DMS 273 (cell line): ENCODE measurements at regions not wholly inside any gene's neighbourhood (a gene's known extent, or its start where the extent isn't known, plus 50 kb on each side); places are given as distances from the start of the nearest gene placed in this dataset.
A peak's percentile ranks its signal among the peaks of the same experiment; 100 is the strongest.
"Not testable (repeated sequence)": the region's sequence is repeated elsewhere in the genome, so short reads cannot be mapped to it uniquely, and the experiment has no call there.

Source experiments
- DNase-seq: peaks from one replicate; lab custom pipeline; 2025; ENCODE audit not compliant: unreplicated experiment; lab: John Stamatoyannopoulos, UW

- no peak for DNase-seq
These were observed 529.8 kb downstream of the DMRTA1 start for GRCh38 chr9:22976454-22976853.

DNA sequence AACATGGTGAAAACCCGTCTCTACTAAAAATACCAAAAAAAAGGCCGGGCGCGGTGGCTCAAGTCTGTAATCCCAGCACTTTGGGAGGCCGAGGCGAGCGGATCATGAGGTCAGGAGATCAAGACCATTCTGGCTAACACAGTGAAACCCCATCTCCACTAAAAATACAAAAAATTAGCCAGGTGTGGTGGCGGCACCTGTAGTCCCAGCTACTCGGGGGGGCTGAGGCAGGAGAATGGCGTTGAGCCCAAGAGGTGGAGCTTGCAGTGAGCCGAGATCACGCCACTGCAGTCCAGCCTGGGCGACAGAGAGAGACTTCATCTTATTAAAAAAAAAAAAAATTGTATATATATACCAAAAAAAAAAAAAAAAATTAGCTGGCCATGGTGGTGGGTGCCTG lies 533.8 kb downstream of the DMRTA1 start:
- not testable (repeated sequence) for DNase-seq

DNA sequence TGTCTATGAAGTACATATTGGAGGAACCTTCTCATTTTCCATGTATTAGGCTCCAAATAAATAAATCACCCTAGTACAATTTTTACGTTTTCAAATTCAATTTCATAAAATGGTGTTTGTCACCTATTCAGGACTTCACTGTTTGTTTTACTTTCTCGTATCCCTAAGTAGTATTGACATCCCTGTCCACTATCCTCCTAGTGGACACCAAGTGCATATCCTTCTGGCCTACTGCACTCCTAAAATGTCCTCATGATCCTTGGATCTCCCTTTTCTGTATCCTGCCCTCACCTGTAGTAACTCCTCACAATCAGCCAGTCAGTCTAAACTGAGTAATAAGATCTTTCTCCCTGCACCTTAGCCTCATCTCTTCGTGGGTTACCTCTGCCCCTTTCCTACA lies 539.9 kb downstream of the DMRTA1 start:
- no peak for DNase-seq

DNA sequence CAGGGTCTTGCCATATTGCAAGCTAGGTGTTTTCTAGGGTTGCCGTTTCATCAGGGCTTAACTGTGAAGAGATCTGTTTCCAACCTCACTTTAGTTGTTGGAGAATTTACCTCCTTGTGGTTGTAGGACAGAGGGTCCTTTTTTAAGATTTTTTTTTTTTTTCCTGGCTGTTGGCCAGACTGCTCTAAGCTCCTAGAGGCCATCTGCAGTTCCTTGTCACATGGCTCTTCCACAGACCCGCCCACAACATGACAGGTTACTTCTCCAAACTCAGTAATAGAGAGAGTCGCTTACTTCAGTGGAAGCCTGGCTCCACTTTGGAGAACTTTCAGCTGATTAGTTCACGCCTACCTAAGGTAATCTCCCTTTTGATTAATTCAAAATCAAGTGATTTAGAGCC lies 543.7 kb downstream of the DMRTA1 start:
- DNase-seq: peak; percentile 5

DNA sequence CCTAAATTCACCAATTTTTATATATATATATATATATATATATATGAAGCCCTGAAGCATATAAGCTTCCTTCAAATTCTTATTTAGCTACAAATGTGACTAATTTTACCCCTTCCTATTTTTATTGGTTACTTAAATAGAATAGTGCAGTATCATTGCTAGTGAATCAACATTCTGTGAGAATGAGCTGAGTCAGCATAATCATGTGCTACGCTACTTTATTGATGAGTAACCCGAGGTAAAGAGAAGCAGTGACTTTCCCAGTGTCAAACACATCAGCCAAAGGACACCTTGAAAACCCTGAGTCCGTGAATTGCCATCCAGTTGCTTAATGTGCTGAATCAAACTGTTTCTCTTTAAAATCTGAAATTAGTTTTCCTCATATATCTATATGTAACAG lies 546.2 kb downstream of the DMRTA1 start:
- no peak for DNase-seq

GRCh38 chr9:22997923-22998322 lies 551.3 kb downstream of the DMRTA1 start:
- DNase-seq: no peak

DNA sequence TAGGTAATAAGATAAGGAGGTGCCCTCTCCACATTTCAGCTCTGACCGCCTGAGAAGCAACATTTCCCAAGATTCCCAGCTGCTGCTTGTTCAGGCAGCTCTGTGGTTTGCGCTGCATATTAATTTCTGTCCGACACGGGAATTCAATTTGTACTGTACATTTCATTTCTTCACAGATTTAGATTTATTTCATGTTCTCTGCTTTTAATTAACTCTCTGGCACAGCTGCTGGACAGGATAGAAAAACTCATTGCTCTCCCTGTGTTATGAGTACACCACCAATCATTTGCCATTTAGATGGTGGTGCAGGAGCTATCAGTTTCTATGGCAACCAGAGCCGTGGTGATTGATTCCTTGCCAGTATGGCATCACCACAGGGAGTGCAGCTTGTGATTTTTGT lies 558.5 kb downstream of the DMRTA1 start:
- DNase-seq: peak; percentile 51

DNA sequence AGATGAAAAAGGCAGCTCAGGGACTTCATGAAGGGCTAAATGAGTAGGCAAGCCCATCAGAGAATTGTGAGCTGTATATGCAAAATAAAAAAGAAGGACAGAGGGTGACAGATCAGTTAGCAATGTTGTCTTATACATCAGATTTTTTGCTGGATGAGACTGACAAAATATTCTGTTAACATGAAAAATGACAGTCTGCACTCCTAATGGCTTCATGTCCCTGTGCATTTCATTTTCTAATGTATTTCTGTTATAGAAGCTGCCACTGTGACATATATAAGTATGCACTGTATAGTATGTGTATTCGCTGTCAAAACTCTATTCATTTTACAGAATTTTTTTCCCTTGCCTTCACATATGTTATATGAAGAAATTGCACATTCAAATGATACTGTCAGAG lies 559.5 kb downstream of the DMRTA1 start:
- DNase-seq: no peak

GRCh38 chr9:23011669-23012068 lies 565.0 kb downstream of the DMRTA1 start:
- DNase-seq: no peak

- no peak for DNase-seq
These were observed 568.9 kb downstream of the DMRTA1 start for GRCh38 chr9:23015557-23015956.

DNA sequence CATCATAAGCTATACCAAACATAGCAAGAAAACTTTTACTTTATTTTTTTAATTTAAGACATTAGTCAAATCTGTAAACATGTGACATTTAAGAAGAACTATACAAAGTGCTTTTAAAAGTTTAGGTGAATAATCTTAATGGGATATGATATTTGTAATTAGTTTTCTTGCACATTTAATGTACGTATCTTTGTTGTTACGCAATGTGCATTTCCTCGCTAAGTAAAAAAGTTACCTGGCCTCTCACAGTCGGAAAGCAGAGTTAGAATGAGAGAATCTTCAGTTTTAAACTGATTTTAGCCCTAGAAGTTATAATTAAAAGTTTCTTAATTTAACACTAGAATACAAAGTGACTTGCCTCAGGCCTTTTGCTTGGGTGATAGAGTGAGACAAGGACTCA lies 589.8 kb downstream of the DMRTA1 start:
- no peak for DNase-seq

DNA sequence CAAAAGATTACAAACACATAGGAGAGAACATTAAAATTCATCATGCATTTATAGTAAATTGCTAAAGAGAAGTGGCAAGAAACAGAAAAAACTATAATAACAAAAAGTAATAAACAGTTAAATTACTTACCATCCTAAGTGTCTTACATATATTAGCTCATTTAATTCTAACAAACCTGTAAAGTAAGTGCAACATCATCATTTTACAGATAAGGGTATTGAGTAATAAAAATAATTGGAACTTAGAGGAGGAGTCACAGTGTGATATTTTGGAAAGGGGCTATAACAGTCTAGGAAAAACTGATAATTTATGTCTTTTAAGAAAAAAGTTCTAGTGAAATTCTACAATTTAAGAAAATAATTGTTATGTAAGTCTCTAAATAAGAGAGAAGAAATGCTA lies 592.8 kb downstream of the DMRTA1 start:
- no peak for DNase-seq

DNA sequence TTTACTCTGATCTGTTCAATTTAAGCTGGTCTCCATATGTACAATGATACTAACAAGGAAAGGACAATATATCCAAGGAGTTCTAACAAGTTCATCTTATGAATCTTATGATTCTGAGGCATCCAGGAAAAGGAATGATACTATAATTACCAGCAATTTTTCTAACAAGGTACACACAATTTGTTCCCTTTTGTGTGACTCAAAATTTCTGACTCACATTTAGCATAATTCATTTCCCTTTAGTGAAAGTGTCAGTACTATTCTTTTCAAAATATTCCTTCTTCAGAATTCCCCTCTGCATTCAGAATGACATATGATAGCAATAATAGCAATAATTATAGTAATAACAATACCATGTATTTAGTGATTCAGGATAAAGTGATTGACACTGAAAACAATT lies 594.8 kb downstream of the DMRTA1 start:
- DNase-seq: no peak

DNA sequence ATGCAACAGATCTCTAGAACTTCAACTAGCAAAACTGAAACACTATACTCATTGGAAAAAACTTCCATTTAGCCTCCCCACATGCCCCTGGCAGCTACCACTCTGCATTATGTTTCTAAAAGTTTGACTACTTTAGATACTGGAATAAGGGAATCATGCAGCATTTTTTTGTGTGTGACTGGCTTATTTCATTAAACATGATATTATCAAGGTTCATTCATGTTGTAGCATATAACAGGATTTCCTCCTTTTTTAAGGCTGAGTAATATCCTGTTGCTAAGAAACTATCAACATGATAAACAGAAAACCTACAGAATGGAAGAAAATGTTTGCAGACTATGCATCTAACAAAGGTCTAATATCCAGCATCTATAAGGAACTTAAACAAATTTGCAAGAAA lies 597.9 kb downstream of the DMRTA1 start:
- no peak for DNase-seq

DNA sequence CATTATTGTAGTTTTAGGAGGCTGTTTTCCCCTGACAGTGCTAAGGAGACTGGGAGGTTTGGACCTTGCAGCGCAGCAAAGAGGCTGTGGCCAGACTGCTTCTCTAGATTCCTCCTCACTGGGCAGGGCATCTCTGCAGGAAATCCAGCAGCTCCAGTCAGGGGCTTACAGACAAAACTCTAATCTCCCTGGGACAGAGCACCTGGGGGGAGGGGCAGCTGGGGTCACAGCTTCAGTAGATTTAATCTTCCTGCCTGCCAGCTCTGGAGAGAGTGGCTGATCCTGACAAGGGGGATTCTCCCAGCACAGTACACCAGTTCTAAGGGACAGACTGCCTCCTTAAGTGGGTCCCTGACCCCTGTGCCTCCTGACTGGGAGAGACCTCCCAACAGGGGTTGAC lies 599.4 kb downstream of the DMRTA1 start:
- DNase-seq: not testable (repeated sequence)

DNA sequence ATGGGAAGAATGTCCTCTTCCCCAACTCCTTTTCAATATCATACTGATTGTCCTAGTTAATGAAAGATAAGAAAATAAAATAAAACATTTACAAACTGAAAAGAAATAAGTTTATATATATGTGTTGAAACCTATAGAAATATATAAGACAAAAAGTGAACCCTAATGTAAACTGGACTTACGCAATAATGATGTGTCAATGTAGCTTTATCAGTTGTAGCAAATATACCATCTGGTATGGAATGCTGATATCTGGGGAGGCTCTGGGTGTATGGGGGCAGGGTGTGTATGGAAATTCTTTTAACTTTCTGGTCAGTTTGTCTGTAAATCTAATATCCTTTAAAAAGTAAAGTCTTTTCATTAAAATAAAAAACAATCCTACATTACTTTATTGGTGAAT lies 603.9 kb downstream of the DMRTA1 start:
- DNase-seq: no peak

- DNase-seq: no peak
These were observed 626.5 kb downstream of the DMRTA1 start for GRCh38 chr9:23073136-23073535.

DNA sequence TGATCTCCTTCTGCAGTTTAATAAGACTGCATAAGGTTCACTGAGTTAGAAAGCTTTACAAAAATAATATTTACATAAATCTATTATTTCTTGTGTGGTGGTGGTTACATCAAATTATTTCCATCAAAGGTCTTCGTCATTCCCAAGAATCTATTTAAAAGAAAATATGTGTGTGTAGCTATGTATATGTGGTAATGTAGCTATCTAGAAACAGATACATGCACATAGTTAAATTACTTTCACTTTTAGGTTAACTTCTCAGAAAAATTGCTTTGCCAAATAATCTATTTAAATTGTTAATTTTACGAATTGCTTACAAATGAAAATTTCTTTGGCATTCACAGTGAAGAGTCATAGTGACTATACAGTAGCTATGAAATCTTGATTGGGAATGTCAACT lies 633.2 kb downstream of the DMRTA1 start:
- no peak for DNase-seq

DNA sequence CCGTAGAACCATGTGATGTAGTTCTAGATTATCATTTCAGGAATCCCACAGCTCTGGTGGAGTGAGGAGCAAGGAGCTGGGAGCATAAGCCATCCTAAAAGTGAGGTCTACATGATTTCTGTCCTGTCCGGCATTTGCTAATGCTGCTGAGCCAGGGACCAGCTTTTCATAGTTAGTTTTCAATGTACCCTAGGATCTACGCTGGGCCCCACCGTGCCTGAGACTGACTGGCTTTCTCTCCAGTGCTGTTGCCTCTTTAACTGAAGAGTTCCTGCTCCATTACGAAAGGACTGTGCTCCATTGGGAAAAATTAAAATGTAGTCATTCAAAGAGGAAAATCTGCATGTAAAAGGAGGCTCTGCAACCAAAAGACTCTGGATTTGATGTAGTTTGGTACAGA lies 634.8 kb downstream of the DMRTA1 start:
- no peak for DNase-seq

DNA sequence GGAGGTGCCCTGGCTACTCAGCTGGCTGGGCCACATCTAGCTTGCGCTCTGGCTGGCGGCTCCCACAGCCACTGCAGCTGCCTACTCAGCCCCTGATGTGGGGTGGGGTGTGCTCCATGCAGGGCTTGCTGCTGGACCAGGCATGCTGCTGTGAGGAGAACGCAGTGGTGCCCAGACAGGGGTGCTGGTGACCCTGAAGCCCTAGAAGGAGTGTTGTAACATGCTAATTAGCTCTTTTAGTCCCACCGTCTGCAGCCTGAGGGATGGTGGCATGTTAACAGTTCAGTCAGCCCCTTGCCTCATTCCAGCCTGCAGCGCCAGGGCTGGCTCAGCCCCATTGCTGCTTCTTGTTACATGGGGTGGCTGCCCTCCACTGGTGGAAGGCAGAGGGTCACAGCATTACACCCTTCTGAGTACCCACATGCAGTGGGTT lies 642.3 kb downstream of the DMRTA1 start:
- peak; percentile 22 for DNase-seq

GRCh38 chr9:23117616-23118015 lies 671.0 kb downstream of the DMRTA1 start:
- DNase-seq: no peak

GRCh38 chr9:23120630-23121029 lies 674.0 kb downstream of the DMRTA1 start:
- no peak for DNase-seq

GRCh38 chr9:23123048-23123632 lies 676.5 kb downstream of the DMRTA1 start:
- peak; percentile 68 for DNase-seq

DNA sequence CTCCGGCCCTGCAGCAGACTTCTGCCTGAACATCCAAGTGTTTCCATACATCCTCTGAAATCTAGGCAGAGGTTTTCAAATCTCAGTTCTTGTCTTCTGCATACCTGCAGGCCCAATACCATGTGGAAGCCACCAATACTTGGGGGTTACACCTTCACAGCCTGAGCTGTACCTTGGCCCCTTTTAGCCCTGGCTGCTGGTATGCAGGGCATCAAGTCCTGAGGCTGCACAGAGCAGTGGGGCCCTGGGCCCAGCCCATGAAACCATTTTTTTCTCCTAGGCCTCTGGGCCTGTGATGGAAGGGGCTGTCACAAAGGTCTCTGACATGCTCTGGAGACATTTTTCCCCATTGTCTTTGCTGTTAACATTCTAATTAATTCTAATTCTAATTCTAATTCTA lies 680.6 kb downstream of the ELAVL2 start:
- no peak for DNase-seq
